Gastroesophageal sphincter (tissue), 4 donors: ENCODE measurements at regions not wholly inside any gene's neighbourhood (a gene's known extent, or its start where the extent isn't known, plus 50 kb on each side); places are given as distances from the start of the nearest gene placed in this dataset.
"Not testable (repeated sequence)": the region's sequence is repeated elsewhere in the genome, so short reads cannot be mapped to it uniquely, and the experiment has no call there.

ENCODE experiments used
- ATAC-seq: fragments of 150-250 bp; one replicate; pipeline ENCODE4 v1.9.1; 2016; ENCODE audit warnings: mild to moderate bottlenecking, moderate library complexity
- H3K27ac ChIP-seq, 4 donors: fragments of 200-600 bp; sonication (generic) in 3 of 4; 1 replicate in 3 of 4; 2 replicates in 1 of 4; pipeline ENCODE4 v1.5.1; 2016 to 2019
- H3K27me3 ChIP-seq: fragments of 200-600 bp; sonication (generic); one replicate; pipeline ENCODE4 v1.5.1; 2019
- H3K36me3 ChIP-seq, 2 donors: fragments of 200-600 bp; sonication (generic); one replicate each; pipeline ENCODE4 v1.5.1; 2019; ENCODE audit warnings: control low read depth in 1 of 2
- H3K4me1 ChIP-seq, 3 donors: fragments of 200-600 bp; sonication (generic); 1 replicate in 2 of 3; 2 replicates in 1 of 3; pipeline ENCODE4 v1.5.1; 2016 to 2019; ENCODE audit warnings: control low read depth in 2 of 3
- H3K4me3 ChIP-seq, 2 donors: fragments of 200-600 bp; sonication (generic); one replicate each; pipeline ENCODE4 v1.5.1; 2019; ENCODE audit warnings: mild to moderate bottlenecking in 1 of 2, moderate library complexity in 1 of 2
- H3K9me3 ChIP-seq, 3 donors: fragments of 200-600 bp; sonication (generic); one replicate each; pipeline ENCODE4 v1.5.1; 2017 to 2019; ENCODE audit warnings: control low read depth in 2 of 3
- EP300 ChIP-seq: sonication (generic); formaldehyde crosslinking; IDR thresholded peaks from one replicate; pipeline ENCODE4 v1.6.1; 2017; ENCODE audit warnings: antibody characterized with exemption, mild to moderate bottlenecking
- POLR2A ChIP-seq, 2 donors: fragments of 450-650 bp; IDR thresholded peaks; one replicate each; pipeline ENCODE4 v1.6.1; 2017; ENCODE audit warnings: antibody characterized with exemption in 2 of 2, mild to moderate bottlenecking in 2 of 2, moderate library complexity in 1 of 2
- POLR2AphosphoS5 ChIP-seq: sonication (generic); formaldehyde crosslinking; IDR thresholded peaks from one replicate; pipeline ENCODE4 v1.6.1; 2017; ENCODE audit warnings: antibody characterized with exemption
- WGBS, 2 donors: methylation state at CpG; one replicate each; pipeline ENCODE4 v1.1.5; 2018; ENCODE audit warnings: low coverage in 1 of 2; 5-methylcytosine and 5-hydroxymethylcytosine counted together
- TF ChIP-seq, protein P1 (sequence below), 4 experiments: fragments of 200-600 bp in 2 of 4; fragments of 450-650 bp in 2 of 4; sonication (generic) in 1 of 4; IDR thresholded peaks; one replicate each; pipeline ENCODE4 v1.5.1; 2017 to 2019; ENCODE audit warnings: antibody characterized with exemption in 4 of 4, mild to moderate bottlenecking in 2 of 4, moderate library complexity in 2 of 4

- TF ChIP-seq POLR2AphosphoS5: no peak
- TF ChIP-seq, protein P1, sequence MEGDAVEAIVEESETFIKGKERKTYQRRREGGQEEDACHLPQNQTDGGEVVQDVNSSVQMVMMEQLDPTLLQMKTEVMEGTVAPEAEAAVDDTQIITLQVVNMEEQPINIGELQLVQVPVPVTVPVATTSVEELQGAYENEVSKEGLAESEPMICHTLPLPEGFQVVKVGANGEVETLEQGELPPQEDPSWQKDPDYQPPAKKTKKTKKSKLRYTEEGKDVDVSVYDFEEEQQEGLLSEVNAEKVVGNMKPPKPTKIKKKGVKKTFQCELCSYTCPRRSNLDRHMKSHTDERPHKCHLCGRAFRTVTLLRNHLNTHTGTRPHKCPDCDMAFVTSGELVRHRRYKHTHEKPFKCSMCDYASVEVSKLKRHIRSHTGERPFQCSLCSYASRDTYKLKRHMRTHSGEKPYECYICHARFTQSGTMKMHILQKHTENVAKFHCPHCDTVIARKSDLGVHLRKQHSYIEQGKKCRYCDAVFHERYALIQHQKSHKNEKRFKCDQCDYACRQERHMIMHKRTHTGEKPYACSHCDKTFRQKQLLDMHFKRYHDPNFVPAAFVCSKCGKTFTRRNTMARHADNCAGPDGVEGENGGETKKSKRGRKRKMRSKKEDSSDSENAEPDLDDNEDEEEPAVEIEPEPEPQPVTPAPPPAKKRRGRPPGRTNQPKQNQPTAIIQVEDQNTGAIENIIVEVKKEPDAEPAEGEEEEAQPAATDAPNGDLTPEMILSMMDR (IDR thresholded peaks at IDR 0.05): no peak
- no peak for TF ChIP-seq POLR2A (IDR thresholded peaks at IDR 0.05)
- TF ChIP-seq EP300: no peak
- Histone ChIP-seq H3K4me1 (no peaks in the 10 kb centered on the region), H3K36me3 (no peaks in the 10 kb centered on the region), H3K9me3 (no peaks in the 10 kb centered on the region), H3K27ac (no peak overlapping the region), H3K4me3 (no peak overlapping the region), H3K27me3 (no peaks in the 10 kb centered on the region)
- no peak for ATAC-seq
- 82 to 91% methylated on average over 7 to 8 of the region's 8 CpGs for WGBS, 2 donors
These were observed 190.1 kb upstream of the WWC1 start for GRCh38 chr5:168101352-168101751.

GRCh38 chr5:168103018-168103417, 188.4 kb upstream of the WWC1 start:
- not testable (repeated sequence) for H3K4me1 ChIP-seq, H3K36me3 ChIP-seq, H3K27ac ChIP-seq, H3K4me3 ChIP-seq, ATAC-seq, H3K27me3 ChIP-seq, H3K9me3 ChIP-seq
- 68 to 92% methylated on average over 2 to 6 of the region's 6 CpGs for WGBS, 2 donors

DNA sequence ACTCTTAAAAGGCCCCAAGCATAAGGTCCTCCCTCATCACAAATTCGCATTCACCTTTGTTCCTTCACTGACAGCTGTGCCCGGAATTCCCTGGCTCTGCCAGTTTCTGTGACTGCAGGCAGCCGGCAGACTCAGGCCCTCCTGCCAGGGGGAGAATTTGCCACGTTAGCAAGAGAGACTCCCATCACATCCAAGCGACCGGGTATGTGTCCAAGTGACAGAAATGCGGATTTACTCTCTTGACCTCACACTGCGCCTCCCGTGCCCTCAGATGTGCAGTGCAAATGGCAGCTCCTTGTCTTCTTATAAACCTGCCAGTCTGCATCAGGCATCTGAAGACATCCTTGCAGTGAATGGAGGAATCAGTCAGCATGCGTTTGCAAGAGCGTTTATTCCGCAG, 187.1 kb upstream of the WWC1 start:
- Histone ChIP-seq H3K27me3 (peaks cover 5% of the 10 kb centered on the region), H3K9me3 (no peaks in the 10 kb centered on the region), H3K4me3 (no peak overlapping the region), H3K27ac (no peak overlapping the region), H3K36me3 (no peaks in the 10 kb centered on the region), H3K4me1 (no peaks in the 10 kb centered on the region)
- WGBS, 2 donors: 86 to 100% methylated on average over 2 to 11 of the region's 12 CpGs
- no peak for TF ChIP-seq EP300
- no peak for TF ChIP-seq POLR2AphosphoS5
- no peak for TF ChIP-seq POLR2A (IDR thresholded peaks at IDR 0.05)
- TF ChIP-seq, protein P1 (IDR thresholded peaks at IDR 0.05): no peak
- ATAC-seq: no peak

DNA sequence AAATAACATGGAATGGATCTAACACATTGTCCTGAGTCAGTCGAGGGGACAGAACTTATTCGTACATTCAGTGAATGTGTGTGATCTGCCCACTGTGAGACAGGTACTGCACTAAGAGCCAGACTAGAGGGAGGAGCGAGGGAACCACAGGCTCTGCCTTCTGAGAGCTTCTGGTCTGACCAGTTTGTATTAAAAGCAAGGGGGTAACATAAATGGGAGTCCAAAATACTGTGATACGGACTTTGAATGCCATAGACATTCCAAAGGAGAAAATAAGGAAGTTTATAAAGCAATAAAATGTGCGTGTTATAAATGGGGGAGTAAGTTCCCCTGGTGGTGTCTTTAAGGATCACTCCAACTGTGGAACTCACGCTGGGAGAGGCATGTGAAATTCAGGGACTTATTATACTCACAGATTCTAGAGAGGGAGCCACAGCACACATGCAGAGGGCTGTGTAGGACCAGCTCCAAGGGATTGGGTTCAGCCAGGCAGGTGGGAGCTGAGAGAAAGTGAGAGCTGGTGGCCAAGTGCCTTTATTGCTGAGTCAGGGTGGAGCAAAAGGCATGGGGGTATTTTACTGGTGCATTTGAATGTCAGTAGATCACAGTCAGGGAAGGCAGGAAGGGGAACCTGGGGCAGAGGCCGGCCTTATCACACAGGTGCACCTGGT, 186.5 kb upstream of the WWC1 start:
- no peak for TF ChIP-seq POLR2A (IDR thresholded peaks at IDR 0.05)
- TF ChIP-seq POLR2AphosphoS5: no peak
- no peak for TF ChIP-seq EP300
- TF ChIP-seq, protein P1 (IDR thresholded peaks at IDR 0.05): no peak
- no peak overlapping the region for H3K4me3 ChIP-seq
- no peaks in the 10 kb centered on the region for H3K36me3 ChIP-seq
- no peak for ATAC-seq
- H3K27me3 ChIP-seq: peaks cover 8% of the 10 kb centered on the region
- WGBS, 2 donors: 67 to 74% methylated on average over 2 to 6 of the region's 7 CpGs
- H3K27ac ChIP-seq: no peak overlapping the region
- no peaks in the 10 kb centered on the region for H3K4me1 ChIP-seq
- no peaks in the 10 kb centered on the region for H3K9me3 ChIP-seq

DNA sequence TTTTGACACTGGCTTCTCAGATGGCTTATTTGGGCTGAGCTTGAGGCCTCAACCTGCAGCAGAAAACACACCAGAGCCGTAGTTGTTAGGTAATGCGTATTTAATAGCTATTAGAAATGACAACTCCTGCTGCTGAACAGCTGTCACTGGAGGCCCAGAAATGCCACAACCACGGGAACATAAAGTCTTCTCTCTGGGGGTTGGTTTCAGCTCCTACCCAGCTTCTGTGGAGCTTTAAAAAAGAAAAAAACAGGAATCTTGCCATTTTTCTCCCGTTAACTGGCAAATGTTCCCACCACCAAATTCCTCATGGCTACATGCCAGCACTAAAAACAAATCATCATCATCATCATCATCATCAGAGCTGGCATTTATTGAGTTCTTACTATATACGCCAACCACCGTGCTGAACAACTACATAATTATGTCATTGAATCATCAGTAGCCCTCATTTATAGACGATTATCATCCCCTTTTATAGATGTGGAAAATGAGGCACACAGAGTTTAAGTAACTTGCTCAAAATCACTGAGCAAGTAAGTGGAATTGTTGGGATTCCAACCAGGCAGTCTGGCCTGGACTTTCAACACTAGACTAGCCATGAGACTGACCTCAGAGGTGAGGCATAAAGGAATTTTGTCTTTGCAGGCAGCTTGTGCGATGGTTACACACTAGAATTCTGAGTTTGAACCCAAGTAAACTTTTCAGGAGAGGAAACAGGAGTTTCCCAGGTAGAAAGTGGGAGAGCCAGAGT, 185.3 kb upstream of the WWC1 start:
- TF ChIP-seq, protein P1 (IDR thresholded peaks at IDR 0.05): no peak
- no peak for TF ChIP-seq POLR2AphosphoS5
- TF ChIP-seq EP300: no peak
- TF ChIP-seq POLR2A (IDR thresholded peaks at IDR 0.05): no peak
- no peak for ATAC-seq
- H3K27me3 ChIP-seq: peaks cover 8% of the 10 kb centered on the region
- no peak overlapping the region for H3K4me3 ChIP-seq
- no peaks in the 10 kb centered on the region for H3K9me3 ChIP-seq
- no peaks in the 10 kb centered on the region for H3K4me1 ChIP-seq
- H3K27ac ChIP-seq: no peak overlapping the region
- H3K36me3 ChIP-seq: no peaks in the 10 kb centered on the region
- 64 to 65% methylated on average over 6 of the region's 8 CpGs for WGBS, 2 donors
